Panc1 (cell line): ENCODE measurements at regions not wholly inside any gene's neighbourhood (a gene's known extent, or its start where the extent isn't known, plus 50 kb on each side); places are given as distances from the start of the nearest gene placed in this dataset.

ENCODE experiments used
- ATAC-seq: fragments of 200-7000 bp; cut with Tn5 transposase; 2 replicates; pipeline ENCODE4 v1.9.1; 2020; ENCODE audit warnings: mild to moderate bottlenecking, moderate library complexity
- BruUV-seq: library from RNA; stranded (reverse); fragments of 400-500 nt; replicated peaks from 2 replicates; lab custom pipeline; 2021; lab: Mats Ljungman, UMichigan
- CTCF ChIA-PET: fragments of 300-600 bp; sonication (Branson Sonifier 250); formaldehyde crosslinking; loops from one replicate; lab custom pipeline; 2022; ENCODE audit warnings: antibody characterized with exemption; lab: Charles Lee
- POLR2A ChIA-PET: fragments of 300-600 bp; sonication (Branson Sonifier 250); formaldehyde crosslinking; loops from one replicate; lab custom pipeline; 2022; ENCODE audit warnings: antibody characterized with exemption; lab: Charles Lee
- DNase-seq: peaks from one replicate; pipeline ENCODE4 v3.0.0-alpha.2; 2010; ENCODE audit warnings: low read depth, low spot score
- H3K27ac ChIP-seq: 2 replicates; pipeline ENCODE4 v1.5.1; 2011; ENCODE audit warnings: mild to moderate bottlenecking, low read length, inconsistent platforms
- H3K27me3 ChIP-seq: fragments of 200-500 bp; sonication (Bioruptor generic); 2 replicates; pipeline ENCODE4 v1.6.0; 2014; ENCODE audit warnings: low read length, inconsistent platforms; ENCODE audit not compliant: control insufficient read depth, insufficient read depth
- H3K36me3 ChIP-seq: fragments of 200-500 bp; sonication (Bioruptor generic); 2 replicates; pipeline ENCODE4 v1.5.1; 2014; ENCODE audit warnings: inconsistent platforms, mild to moderate bottlenecking, low read length, moderate library complexity; ENCODE audit not compliant: control insufficient read depth, insufficient read depth
- H3K4me1 ChIP-seq: 2 replicates; pipeline ENCODE4 v1.5.1; 2011; ENCODE audit warnings: inconsistent platforms, mild to moderate bottlenecking, low read length, moderate library complexity; ENCODE audit not compliant: control insufficient read depth, insufficient read depth
- H3K4me3 ChIP-seq, 2 experiments: 2 replicates each; pipeline ENCODE4 v1.5.1; 2011 to 2012; ENCODE audit warnings: low read depth in 2 of 2, low read length in 2 of 2, mild to moderate bottlenecking in 2 of 2, inconsistent platforms in 1 of 2, moderate library complexity in 1 of 2
- H3K9me3 ChIP-seq: fragments of 200-500 bp; sonication (Bioruptor generic); 2 replicates; pipeline ENCODE4 v1.5.1; 2014; ENCODE audit warnings: low read depth, mild to moderate bottlenecking, inconsistent platforms, low read length, moderate library complexity; ENCODE audit not compliant: control insufficient read depth, insufficient read depth
- POLR2AphosphoS5 ChIP-seq: IDR thresholded peaks from 2 replicates; pipeline ENCODE4 v1.6.1; 2012; ENCODE audit warnings: mild to moderate bottlenecking, low read depth, low read length, moderate library complexity
- SIN3A ChIP-seq: IDR thresholded peaks from 2 replicates; pipeline ENCODE4 v1.6.1; 2012; ENCODE audit warnings: low read depth, mild to moderate bottlenecking, low read length, moderate library complexity, borderline replicate concordance; ENCODE audit not compliant: insufficient read depth
- TCF7L2 ChIP-seq: IDR thresholded peaks from 2 replicates; pipeline ENCODE4 v1.6.1; 2011; ENCODE audit warnings: mild to moderate bottlenecking, low read depth, low read length, inconsistent platforms
- in situ Hi-C: cut with HindIII; loops from 2 replicates; pipeline ENCODE4 v1.10.0; 2016; ENCODE audit warnings: low sequenced_read_pairs, low pct_unique_long_range_greater_than_20kb
- intact Hi-C: fragments of 100-400 bp; cut with micrococcal nuclease; formaldehyde crosslinking; loops from one replicate; pipeline ENCODE4 v1.10.0; 2022; ENCODE audit not compliant: unreplicated experiment
- TF ChIP-seq, protein P1 (sequence below), 2 experiments: IDR thresholded peaks; 2 replicates each; pipeline ENCODE4 v1.6.1; 2011 to 2012; ENCODE audit warnings: low read depth in 2 of 2, control low read depth in 1 of 2, low read length in 1 of 2, mild to moderate bottlenecking in 1 of 2, moderate library complexity in 1 of 2; ENCODE audit not compliant: insufficient read depth in 1 of 2
- TF ChIP-seq, protein P2 (sequence below): fragments of 450-650 bp; IDR thresholded peaks from 2 replicates; pipeline ENCODE4 v1.5.1; 2017; ENCODE audit warnings: mild to moderate bottlenecking

DNA sequence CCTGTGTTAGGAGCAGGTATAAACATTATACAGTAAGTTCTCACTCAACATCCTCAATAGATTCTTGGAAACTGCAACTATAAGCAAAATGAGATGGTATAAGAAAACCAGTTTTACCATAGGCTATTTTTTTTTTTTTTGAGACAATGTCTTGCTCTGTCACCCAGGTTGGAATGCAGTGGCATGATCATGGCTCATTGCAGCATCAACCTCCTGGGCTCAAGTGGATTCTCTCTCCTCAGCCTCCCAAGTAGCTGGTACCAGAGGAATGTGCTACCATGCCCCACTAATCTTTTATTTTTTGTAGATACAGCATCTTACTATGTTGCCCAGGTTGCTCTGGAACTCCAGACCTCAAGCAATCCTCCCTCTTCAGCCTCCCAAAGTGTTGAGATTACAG lies 50.1 kb upstream of the ADRB2 start:
- ATAC-seq, result no peak

More for the DNA sequence above, 50.1 kb upstream of the ADRB2 start:
- intact Hi-C loops, result no loop called here
- Histone ChIP-seq H3K9me3 (no peaks in the 10 kb centered on the region), H3K4me3 (no peak overlapping the region), H3K4me1 (no peaks in the 10 kb centered on the region), H3K27ac (no peak overlapping the region), H3K27me3 (no peaks in the 10 kb centered on the region; the same call in 1 of the 2 replicates), H3K36me3 (no peaks in the 10 kb centered on the region)
- BruUV-seq, result no TSS peak
- TF ChIP-seq, protein P1, sequence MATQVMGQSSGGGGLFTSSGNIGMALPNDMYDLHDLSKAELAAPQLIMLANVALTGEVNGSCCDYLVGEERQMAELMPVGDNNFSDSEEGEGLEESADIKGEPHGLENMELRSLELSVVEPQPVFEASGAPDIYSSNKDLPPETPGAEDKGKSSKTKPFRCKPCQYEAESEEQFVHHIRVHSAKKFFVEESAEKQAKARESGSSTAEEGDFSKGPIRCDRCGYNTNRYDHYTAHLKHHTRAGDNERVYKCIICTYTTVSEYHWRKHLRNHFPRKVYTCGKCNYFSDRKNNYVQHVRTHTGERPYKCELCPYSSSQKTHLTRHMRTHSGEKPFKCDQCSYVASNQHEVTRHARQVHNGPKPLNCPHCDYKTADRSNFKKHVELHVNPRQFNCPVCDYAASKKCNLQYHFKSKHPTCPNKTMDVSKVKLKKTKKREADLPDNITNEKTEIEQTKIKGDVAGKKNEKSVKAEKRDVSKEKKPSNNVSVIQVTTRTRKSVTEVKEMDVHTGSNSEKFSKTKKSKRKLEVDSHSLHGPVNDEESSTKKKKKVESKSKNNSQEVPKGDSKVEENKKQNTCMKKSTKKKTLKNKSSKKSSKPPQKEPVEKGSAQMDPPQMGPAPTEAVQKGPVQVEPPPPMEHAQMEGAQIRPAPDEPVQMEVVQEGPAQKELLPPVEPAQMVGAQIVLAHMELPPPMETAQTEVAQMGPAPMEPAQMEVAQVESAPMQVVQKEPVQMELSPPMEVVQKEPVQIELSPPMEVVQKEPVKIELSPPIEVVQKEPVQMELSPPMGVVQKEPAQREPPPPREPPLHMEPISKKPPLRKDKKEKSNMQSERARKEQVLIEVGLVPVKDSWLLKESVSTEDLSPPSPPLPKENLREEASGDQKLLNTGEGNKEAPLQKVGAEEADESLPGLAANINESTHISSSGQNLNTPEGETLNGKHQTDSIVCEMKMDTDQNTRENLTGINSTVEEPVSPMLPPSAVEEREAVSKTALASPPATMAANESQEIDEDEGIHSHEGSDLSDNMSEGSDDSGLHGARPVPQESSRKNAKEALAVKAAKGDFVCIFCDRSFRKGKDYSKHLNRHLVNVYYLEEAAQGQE (IDR thresholded peaks at IDR 0.05; ENCODE audit: insufficient read depth in 1 of 2, low read depth in 2 of 2, low read length in 1 of 2), result no peak
- no peak for TF ChIP-seq SIN3A
- no peak for TF ChIP-seq TCF7L2
- TF ChIP-seq POLR2AphosphoS5, result no peak
- TF ChIP-seq, protein P2, sequence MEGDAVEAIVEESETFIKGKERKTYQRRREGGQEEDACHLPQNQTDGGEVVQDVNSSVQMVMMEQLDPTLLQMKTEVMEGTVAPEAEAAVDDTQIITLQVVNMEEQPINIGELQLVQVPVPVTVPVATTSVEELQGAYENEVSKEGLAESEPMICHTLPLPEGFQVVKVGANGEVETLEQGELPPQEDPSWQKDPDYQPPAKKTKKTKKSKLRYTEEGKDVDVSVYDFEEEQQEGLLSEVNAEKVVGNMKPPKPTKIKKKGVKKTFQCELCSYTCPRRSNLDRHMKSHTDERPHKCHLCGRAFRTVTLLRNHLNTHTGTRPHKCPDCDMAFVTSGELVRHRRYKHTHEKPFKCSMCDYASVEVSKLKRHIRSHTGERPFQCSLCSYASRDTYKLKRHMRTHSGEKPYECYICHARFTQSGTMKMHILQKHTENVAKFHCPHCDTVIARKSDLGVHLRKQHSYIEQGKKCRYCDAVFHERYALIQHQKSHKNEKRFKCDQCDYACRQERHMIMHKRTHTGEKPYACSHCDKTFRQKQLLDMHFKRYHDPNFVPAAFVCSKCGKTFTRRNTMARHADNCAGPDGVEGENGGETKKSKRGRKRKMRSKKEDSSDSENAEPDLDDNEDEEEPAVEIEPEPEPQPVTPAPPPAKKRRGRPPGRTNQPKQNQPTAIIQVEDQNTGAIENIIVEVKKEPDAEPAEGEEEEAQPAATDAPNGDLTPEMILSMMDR, result no peak
- POLR2A ChIA-PET, result no interaction called here
- CTCF ChIA-PET, result no interaction called here
- in situ Hi-C loops, result no loop called here
- no peak for DNase-seq
